HEK293 (cell line): ENCODE measurements at regions not wholly inside any gene's neighbourhood (a gene's known extent, or its start where the extent isn't known, plus 50 kb on each side); places are given as distances from the start of the nearest gene placed in this dataset.

Experiments
- CTCF ChIA-PET: fragments of 350-600 bp; formaldehyde crosslinking; extraction: SDS; loops from one replicate; lab custom pipeline; 2021; ENCODE audit warnings: antibody characterized with exemption; lab: Yijun Ruan, JAX
- POLR2A ChIA-PET: fragments of 300-600 bp; formaldehyde crosslinking; extraction: SDS; loops from one replicate; lab custom pipeline; 2020; ENCODE audit warnings: antibody characterized with exemption, inconsistent platforms; lab: Yijun Ruan, JAX
- H3K27ac ChIP-seq: fragments of 200-500 bp; sonication (Bioruptor generic); 2 replicates; pipeline ENCODE4 v1.5.1; 2014; ENCODE audit warnings: low read depth, low read length, control low read depth, inconsistent platforms; ENCODE audit errors: extremely low read depth
- H3K36me3 ChIP-seq, 2 experiments: fragments of 200-500 bp in 1 of 2; sonication (Bioruptor generic) in 1 of 2; 1 replicate in 1 of 2; 2 replicates in 1 of 2; pipeline ENCODE4 v1.5.1; 2014 to 2017; ENCODE audit warnings: inconsistent platforms in 2 of 2, low read length in 2 of 2; ENCODE audit not compliant: control insufficient read depth in 2 of 2, insufficient read depth in 1 of 2
- H3K4me1 ChIP-seq: fragments of 200-500 bp; sonication (Bioruptor generic); 2 replicates; pipeline ENCODE4 v1.5.1; 2014; ENCODE audit warnings: mild to moderate bottlenecking, low read length, inconsistent platforms; ENCODE audit not compliant: control insufficient read depth, insufficient read depth
- H3K4me3 ChIP-seq: 2 replicates; pipeline ENCODE4 v1.5.1; 2011; ENCODE audit warnings: low read depth, mild to moderate bottlenecking, control low read depth, low read length, moderate library complexity
- H3K9me3 ChIP-seq: fragments of 200-500 bp; sonication (Bioruptor generic); 2 replicates; pipeline ENCODE4 v1.5.1; 2014; ENCODE audit warnings: low read depth, low read length, inconsistent platforms; ENCODE audit not compliant: control insufficient read depth, insufficient read depth
- BCL6B ChIP-seq: fragments of 450-650 bp; formaldehyde crosslinking; IDR thresholded peaks from 2 replicates; pipeline ENCODE4 v1.5.1; 2017; ENCODE audit warnings: missing biosample characterization, missing genetic modification characterization
- FEZF1 ChIP-seq: fragments of 450-650 bp; formaldehyde crosslinking; IDR thresholded peaks from 2 replicates; pipeline ENCODE4 v1.5.1; 2016; ENCODE audit warnings: missing biosample characterization, missing genetic modification characterization
- GLIS1 ChIP-seq: fragments of 450-650 bp; formaldehyde crosslinking; IDR thresholded peaks from 2 replicates; pipeline ENCODE4 v1.5.1; 2016; ENCODE audit warnings: missing biosample characterization, missing genetic modification characterization
- IKZF3 ChIP-seq: fragments of 450-650 bp; IDR thresholded peaks from 2 replicates; pipeline ENCODE4 v1.5.0; 2018; ENCODE audit warnings: missing biosample characterization, mild to moderate bottlenecking, missing genetic modification characterization, moderate library complexity
- PBX3 ChIP-seq: sonication (generic); formaldehyde crosslinking; IDR thresholded peaks from 2 replicates; pipeline ENCODE4 v1.8.1; 2022; ENCODE audit warnings: mild to moderate bottlenecking, moderate library complexity, missing genetic modification reagents
- TSHZ1 ChIP-seq: fragments of 450-650 bp; formaldehyde crosslinking; IDR thresholded peaks from 2 replicates; pipeline ENCODE4 v1.5.1; 2016; ENCODE audit warnings: missing biosample characterization, missing genetic modification characterization, borderline replicate concordance
- ZFP69B ChIP-seq: fragments of 450-650 bp; formaldehyde crosslinking; IDR thresholded peaks from 2 replicates; pipeline ENCODE4 v1.5.1; 2016; ENCODE audit warnings: missing biosample characterization, missing genetic modification characterization
- ZNF391 ChIP-seq: fragments of 450-650 bp; formaldehyde crosslinking; IDR thresholded peaks from 2 replicates; pipeline ENCODE4 v1.5.1; 2016; ENCODE audit warnings: low read depth, missing biosample characterization, missing genetic modification characterization, borderline replicate concordance
- ZNF518A ChIP-seq: fragments of 450-650 bp; formaldehyde crosslinking; conservative IDR thresholded peaks from 2 replicates; pipeline ENCODE4 v1.5.1; 2016; ENCODE audit warnings: low read depth, missing biosample characterization, missing genetic modification characterization
- ZNF654 ChIP-seq: fragments of 450-650 bp; formaldehyde crosslinking; IDR thresholded peaks from 2 replicates; pipeline ENCODE4 v1.5.1; 2016; ENCODE audit warnings: low read depth, missing biosample characterization, missing genetic modification characterization
- ZNF664 ChIP-seq: fragments of 450-650 bp; formaldehyde crosslinking; IDR thresholded peaks from 2 replicates; pipeline ENCODE4 v1.5.1; 2016; ENCODE audit warnings: missing biosample characterization, missing genetic modification characterization
- ZNF747 ChIP-seq: fragments of 450-650 bp; formaldehyde crosslinking; IDR thresholded peaks from 2 replicates; pipeline ENCODE4 v1.5.1; 2016; ENCODE audit warnings: missing biosample characterization, missing genetic modification characterization
- ZNF785 ChIP-seq: fragments of 450-650 bp; formaldehyde crosslinking; IDR thresholded peaks from 2 replicates; pipeline ENCODE4 v1.5.1; 2016; ENCODE audit warnings: missing biosample characterization, missing genetic modification characterization
- TF ChIP-seq, protein P1 (sequence below): fragments of 450-650 bp; formaldehyde crosslinking; IDR thresholded peaks from 2 replicates; pipeline ENCODE4 v1.5.1; 2017; ENCODE audit warnings: missing biosample characterization, missing genetic modification characterization
- TF ChIP-seq, protein P2 (sequence below): fragments of 450-650 bp; formaldehyde crosslinking; IDR thresholded peaks from 2 replicates; pipeline ENCODE4 v1.5.1; 2016; ENCODE audit warnings: missing biosample characterization, missing genetic modification characterization, low read depth
- TF ChIP-seq, protein P3 (sequence below): fragments of 450-650 bp; formaldehyde crosslinking; IDR thresholded peaks from 2 replicates; pipeline ENCODE4 v1.5.1; 2016; ENCODE audit warnings: missing biosample characterization, missing genetic modification characterization

DNA sequence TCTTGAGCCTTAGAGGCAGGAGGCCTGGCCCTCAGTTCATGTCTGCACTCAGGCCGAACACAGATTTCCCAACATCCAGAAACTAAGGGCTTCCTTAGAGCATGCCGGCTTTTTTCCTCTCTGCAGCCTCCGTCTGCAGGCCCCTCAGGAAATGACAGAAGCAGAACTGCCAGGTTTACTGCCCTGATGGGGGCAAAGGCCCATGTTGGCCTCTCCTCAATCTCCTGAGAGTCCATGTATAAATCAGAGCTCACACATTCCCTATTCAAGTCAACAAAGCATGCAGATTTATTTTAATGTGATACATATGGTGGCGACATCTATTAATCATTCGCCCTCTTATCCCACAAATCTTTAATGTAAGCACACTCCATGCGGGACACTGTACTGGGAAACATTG is 475.6 kb upstream of the HS6ST1 start (continued):
- TF ChIP-seq PBX3 (CRISPR knock-in tag): no peak
- TF ChIP-seq, protein P1, sequence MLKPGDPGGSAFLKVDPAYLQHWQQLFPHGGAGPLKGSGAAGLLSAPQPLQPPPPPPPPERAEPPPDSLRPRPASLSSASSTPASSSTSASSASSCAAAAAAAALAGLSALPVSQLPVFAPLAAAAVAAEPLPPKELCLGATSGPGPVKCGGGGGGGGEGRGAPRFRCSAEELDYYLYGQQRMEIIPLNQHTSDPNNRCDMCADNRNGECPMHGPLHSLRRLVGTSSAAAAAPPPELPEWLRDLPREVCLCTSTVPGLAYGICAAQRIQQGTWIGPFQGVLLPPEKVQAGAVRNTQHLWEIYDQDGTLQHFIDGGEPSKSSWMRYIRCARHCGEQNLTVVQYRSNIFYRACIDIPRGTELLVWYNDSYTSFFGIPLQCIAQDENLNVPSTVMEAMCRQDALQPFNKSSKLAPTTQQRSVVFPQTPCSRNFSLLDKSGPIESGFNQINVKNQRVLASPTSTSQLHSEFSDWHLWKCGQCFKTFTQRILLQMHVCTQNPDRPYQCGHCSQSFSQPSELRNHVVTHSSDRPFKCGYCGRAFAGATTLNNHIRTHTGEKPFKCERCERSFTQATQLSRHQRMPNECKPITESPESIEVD (tag by site-specific recombination): no peak
- no peak for TF ChIP-seq FEZF1 (tag by site-specific recombination)
- TF ChIP-seq IKZF3 (tag by site-specific recombination): no peak
- no peak for TF ChIP-seq ZNF391 (tag by site-specific recombination)
- TF ChIP-seq ZFP69B (tag by site-specific recombination): no peak

DNA sequence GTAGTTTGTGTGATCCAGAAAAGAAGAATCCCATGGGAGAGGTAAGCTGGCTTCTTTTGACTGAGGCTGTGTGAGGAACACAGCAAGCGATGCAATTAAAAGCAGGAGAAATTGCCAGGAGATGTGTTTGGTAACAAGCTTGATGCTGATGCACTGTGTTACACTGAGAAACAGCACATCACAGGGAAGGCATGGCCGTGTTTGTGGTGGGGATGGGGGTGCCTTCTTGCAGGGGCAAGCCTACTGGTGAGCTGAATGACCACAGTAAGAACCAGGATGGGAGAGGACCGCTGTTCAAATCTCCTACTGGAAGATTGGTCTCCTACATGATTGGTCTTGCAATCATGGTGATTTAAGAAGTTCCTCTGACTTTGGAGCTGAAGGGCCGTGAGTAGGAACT is 477.7 kb upstream of the HS6ST1 start:
- ChIA-PET POLR2A (no interaction called here), CTCF (no interaction called here)
- no peaks in the 10 kb centered on the region for H3K9me3 ChIP-seq

More for the DNA sequence above, 477.7 kb upstream of the HS6ST1 start:
- H3K4me1 ChIP-seq: no peaks in the 10 kb centered on the region
- no peaks in the 10 kb centered on the region for H3K36me3 ChIP-seq
- TF ChIP-seq, protein P2, sequence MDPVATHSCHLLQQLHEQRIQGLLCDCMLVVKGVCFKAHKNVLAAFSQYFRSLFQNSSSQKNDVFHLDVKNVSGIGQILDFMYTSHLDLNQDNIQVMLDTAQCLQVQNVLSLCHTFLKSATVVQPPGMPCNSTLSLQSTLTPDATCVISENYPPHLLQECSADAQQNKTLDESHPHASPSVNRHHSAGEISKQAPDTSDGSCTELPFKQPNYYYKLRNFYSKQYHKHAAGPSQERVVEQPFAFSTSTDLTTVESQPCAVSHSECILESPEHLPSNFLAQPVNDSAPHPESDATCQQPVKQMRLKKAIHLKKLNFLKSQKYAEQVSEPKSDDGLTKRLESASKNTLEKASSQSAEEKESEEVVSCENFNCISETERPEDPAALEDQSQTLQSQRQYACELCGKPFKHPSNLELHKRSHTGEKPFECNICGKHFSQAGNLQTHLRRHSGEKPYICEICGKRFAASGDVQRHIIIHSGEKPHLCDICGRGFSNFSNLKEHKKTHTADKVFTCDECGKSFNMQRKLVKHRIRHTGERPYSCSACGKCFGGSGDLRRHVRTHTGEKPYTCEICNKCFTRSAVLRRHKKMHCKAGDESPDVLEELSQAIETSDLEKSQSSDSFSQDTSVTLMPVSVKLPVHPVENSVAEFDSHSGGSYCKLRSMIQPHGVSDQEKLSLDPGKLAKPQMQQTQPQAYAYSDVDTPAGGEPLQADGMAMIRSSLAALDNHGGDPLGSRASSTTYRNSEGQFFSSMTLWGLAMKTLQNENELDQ (tag by site-specific recombination): no peak
- TF ChIP-seq ZNF747 (tag by site-specific recombination): no peak
- no peak for TF ChIP-seq ZNF664 (tag by site-specific recombination)
- no peak for TF ChIP-seq ZNF785 (tag by site-specific recombination)
- no peak for TF ChIP-seq GLIS1 (tag by site-specific recombination)
- TF ChIP-seq, protein P3, sequence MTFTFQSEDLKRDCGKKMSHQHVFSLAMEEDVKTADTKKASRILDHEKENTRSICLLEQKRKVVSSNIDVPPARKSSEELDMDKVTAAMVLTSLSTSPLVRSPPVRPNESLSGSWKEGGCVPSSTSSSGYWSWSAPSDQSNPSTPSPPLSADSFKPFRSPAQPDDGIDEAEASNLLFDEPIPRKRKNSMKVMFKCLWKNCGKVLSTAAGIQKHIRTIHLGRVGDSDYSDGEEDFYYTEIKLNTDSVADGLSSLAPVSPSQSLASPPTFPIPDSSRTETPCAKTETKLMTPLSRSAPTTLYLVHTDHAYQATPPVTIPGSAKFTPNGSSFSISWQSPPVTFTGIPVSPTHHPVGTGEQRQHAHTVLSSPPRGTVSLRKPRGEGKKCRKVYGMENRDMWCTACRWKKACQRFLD: no peak
- TF ChIP-seq TSHZ1: no peak
- TF ChIP-seq ZNF654 (tag by site-specific recombination): no peak
- TF ChIP-seq BCL6B (tag by site-specific recombination): no peak
- no peak for TF ChIP-seq ZNF518A (tag by site-specific recombination)
- no peak overlapping the region for H3K27ac ChIP-seq
- H3K4me3 ChIP-seq: no peak overlapping the region
